Neural progenitor cell (in vitro differentiated cells): ENCODE measurements at regions not wholly inside any gene's neighbourhood (a gene's known extent, or its start where the extent isn't known, plus 50 kb on each side); places are given as distances from the start of the nearest gene placed in this dataset.

Source experiments
- CTCF ChIP-seq: fragments of 200-600 bp; sonication (generic); IDR thresholded peaks from 2 replicates; pipeline ENCODE4 v1.5.1; 2017; ENCODE audit warnings: antibody characterized with exemption, mild to moderate bottlenecking
- EZH2 ChIP-seq: fragments of 200-600 bp; sonication (generic); IDR thresholded peaks from 2 replicates; pipeline ENCODE4 v1.6.1; 2017; ENCODE audit warnings: antibody characterized with exemption, mild to moderate bottlenecking, moderate library complexity

DNA sequence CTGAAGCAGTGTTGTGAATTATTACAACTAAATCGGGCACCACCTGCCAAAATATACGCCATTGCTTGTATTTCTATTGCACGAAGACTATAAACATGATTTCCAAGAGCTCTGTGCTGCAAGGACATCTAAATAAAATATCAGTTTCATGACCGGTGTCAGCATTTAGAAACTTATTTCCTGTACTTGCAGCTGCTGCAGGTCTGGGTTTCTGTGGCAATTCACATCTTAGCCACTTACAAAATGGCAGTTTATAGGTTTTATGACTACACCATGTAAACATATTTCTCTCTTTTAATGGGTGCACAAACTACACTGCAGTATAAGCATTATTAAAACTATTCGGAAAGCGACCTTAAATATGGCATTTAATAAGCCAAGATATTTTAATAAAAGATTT, 359.4 kb downstream of the VPS13C start:
- TF ChIP-seq CTCF (no peak), EZH2 (no peak)
